GM12878 (cell line): ENCODE measurements at regions not wholly inside any gene's neighbourhood (a gene's known extent, or its start where the extent isn't known, plus 50 kb on each side); places are given as distances from the start of the nearest gene placed in this dataset.

Experiments
- ATAC-seq: fragments of 200-7000 bp; cut with Tn5 transposase; 3 replicates; pipeline ENCODE4 v1.9.1; 2020; ENCODE audit warnings: mild to moderate bottlenecking, moderate library complexity
- BruUV-seq: library from RNA; stranded (reverse); fragments of 400-500 nt; replicated peaks from 2 replicates; lab custom pipeline; 2021; lab: Mats Ljungman, UMichigan
- CTCF ChIA-PET: fragments of 300-600 bp; sonication (Branson Sonifier 250); formaldehyde crosslinking; extraction: SDS; loops from one replicate; lab custom pipeline; 2021; ENCODE audit warnings: inconsistent platforms; lab: Yijun Ruan, JAX
- POLR2A ChIA-PET: fragments of 350-600 bp; formaldehyde crosslinking; extraction: SDS; loops from one replicate; lab custom pipeline; 2021; ENCODE audit warnings: inconsistent platforms; lab: Charles Lee
- RAD21 ChIA-PET: fragments of 300-600 bp; sonication (Branson Sonifier 250); formaldehyde crosslinking; loops from one replicate; lab custom pipeline; 2023; ENCODE audit warnings: antibody characterized with exemption; ENCODE audit not compliant: unreplicated experiment; lab: Charles Lee
- SMC1A ChIA-PET: fragments of 300-600 bp; sonication (Branson Sonifier 250); formaldehyde crosslinking; loops from one replicate; lab custom pipeline; 2023; ENCODE audit not compliant: unreplicated experiment, uncharacterized antibody; lab: Charles Lee
- DNase-seq: peaks from one replicate; pipeline ENCODE4 v3.0.0-alpha.2; 2011; ENCODE audit warnings: low read depth, low spot score
- FAIRE-seq: peaks from 3 replicates; lab custom pipeline; 2011; peaks lifted over from hg19 to GRCh38; lab: Jason Lieb, UNC
- H2AFZ ChIP-seq: 2 replicates; pipeline ENCODE4 v1.6.0; 2011; ENCODE audit warnings: low read depth, low read length, control low read depth; ENCODE audit not compliant: control insufficient read depth
- H3K27ac ChIP-seq: 2 replicates; pipeline ENCODE4 v1.5.1; 2011; ENCODE audit warnings: control low read depth; ENCODE audit not compliant: control insufficient read depth, insufficient read depth
- H3K27me3 ChIP-seq, 2 experiments: replicated peaks in 1 of 2; 2 replicates each; pipeline versions ENCODE4 v1.6.0 to v1.6.1; 2011; ENCODE audit warnings: low read length in 1 of 2; ENCODE audit not compliant: control insufficient read depth in 2 of 2, insufficient read depth in 2 of 2
- H3K36me3 ChIP-seq, 2 experiments: 2 replicates each; pipeline ENCODE4 v1.5.1; 2011; ENCODE audit warnings: low read length in 1 of 2; ENCODE audit not compliant: control insufficient read depth in 2 of 2, insufficient read depth in 2 of 2
- H3K4me1 ChIP-seq: 2 replicates; pipeline ENCODE4 v1.6.1; 2011; ENCODE audit warnings: mild to moderate bottlenecking, low read length, moderate library complexity, mixed read lengths; ENCODE audit not compliant: control insufficient read depth, insufficient read depth
- H3K4me2 ChIP-seq: 2 replicates; pipeline ENCODE4 v1.6.0; 2011; ENCODE audit warnings: control low read depth; ENCODE audit not compliant: control insufficient read depth, insufficient read depth
- H3K4me3 ChIP-seq: fragments of 200-600 bp; sonication (generic); 2 replicates; pipeline ENCODE4 v1.5.1; 2016
- H3K79me2 ChIP-seq: 2 replicates; pipeline ENCODE4 v1.6.0; 2011; ENCODE audit warnings: low read length; ENCODE audit not compliant: control insufficient read depth, insufficient read depth
- H3K9ac ChIP-seq: 2 replicates; pipeline ENCODE4 v1.8.0; 2011; ENCODE audit warnings: low read length, control low read depth, mixed read lengths; ENCODE audit not compliant: control insufficient read depth, insufficient read depth
- H3K9me3 ChIP-seq: replicated peaks from 3 replicates; pipeline ENCODE4 v1.5.1; 2011; ENCODE audit warnings: mild to moderate bottlenecking, low read length; ENCODE audit not compliant: control insufficient read depth, insufficient read depth
- H4K20me1 ChIP-seq: 2 replicates; pipeline ENCODE4 v1.6.0; 2011; ENCODE audit not compliant: control insufficient read depth, insufficient read depth
- ATF2 ChIP-seq: IDR thresholded peaks from 2 replicates; pipeline ENCODE4 v1.6.1; 2012; ENCODE audit warnings: low read length, inconsistent platforms
- CHD4 ChIP-seq: fragments of 200-600 bp; sonication (generic); IDR thresholded peaks from 2 replicates; pipeline ENCODE4 v1.6.1; 2016; ENCODE audit warnings: mild to moderate bottlenecking
- CREB1 ChIP-seq: IDR thresholded peaks from 2 replicates; pipeline ENCODE4 v1.6.1; 2012; ENCODE audit warnings: low read depth, mild to moderate bottlenecking, inconsistent platforms
- PAX5 ChIP-seq: IDR thresholded peaks from 2 replicates; pipeline ENCODE4 v1.6.1; 2011; ENCODE audit warnings: low read depth, low read length, borderline replicate concordance
- RAD21 ChIP-seq: IDR thresholded peaks from 2 replicates; pipeline ENCODE4 v1.6.1; 2011; ENCODE audit warnings: mild to moderate bottlenecking, low read depth, low read length, moderate library complexity; ENCODE audit not compliant: insufficient read depth
- SMAD5 ChIP-seq: IDR thresholded peaks from 2 replicates; pipeline ENCODE4 v1.6.1; 2016; ENCODE audit warnings: antibody characterized with exemption, low read depth
- SMARCA5 ChIP-seq: fragments of 450-650 bp; IDR thresholded peaks from 2 replicates; pipeline ENCODE4 v1.6.1; 2017; ENCODE audit warnings: mild to moderate bottlenecking
- SPI1 ChIP-seq: IDR thresholded peaks from 2 replicates; pipeline ENCODE4 v1.6.1; 2011; ENCODE audit warnings: low read depth, mild to moderate bottlenecking, low read length, moderate library complexity, borderline replicate concordance; ENCODE audit not compliant: insufficient read depth
- SUZ12 ChIP-seq: fragments of 200-600 bp; sonication (generic); IDR thresholded peaks from one replicate; pipeline ENCODE4 v1.6.1; 2018; ENCODE audit warnings: antibody characterized with exemption, mild to moderate bottlenecking; ENCODE audit not compliant: unreplicated experiment
- ZSCAN29 ChIP-seq: fragments of 450-650 bp; IDR thresholded peaks from 2 replicates; pipeline ENCODE4 v1.6.1; 2017; ENCODE audit warnings: mild to moderate bottlenecking, moderate library complexity
- WGBS: methylation state at CpG from one replicate; pipeline ENCODE4 v1.1.6; 2016; ENCODE audit warnings: low lambda C conversion rate; ENCODE audit not compliant: insufficient replicate concordance, insufficient coverage; ENCODE audit errors: missing lambda C conversion rate; 5-methylcytosine and 5-hydroxymethylcytosine counted together
- in situ Hi-C: fragments of 300-500 bp; cut with MboI; formaldehyde crosslinking; loops from 9 replicates; pipeline ENCODE4 v1.14.3; 2018; ENCODE audit warnings: mixed read lengths
- intact Hi-C: fragments of 100-400 bp; cut with micrococcal nuclease; formaldehyde crosslinking; loops from one replicate; pipeline ENCODE4 v1.14.2; 2022; ENCODE audit not compliant: unreplicated experiment
- TF ChIP-seq, protein P1 (sequence below): fragments of 450-650 bp; IDR thresholded peaks from 2 replicates; pipeline ENCODE4 v1.6.1; 2017; ENCODE audit warnings: mild to moderate bottlenecking, moderate library complexity
- TF ChIP-seq, protein P2 (sequence below): fragments of 450-650 bp; formaldehyde crosslinking; IDR thresholded peaks from 2 replicates; pipeline ENCODE4 v1.4.0; 2022; ENCODE audit warnings: mild to moderate bottlenecking, moderate library complexity

GRCh38 chr22:26097411-26097810 is 71.9 kb upstream of the SEZ6L start:
- RAD21 ChIA-PET, result no interaction called here
- 28% methylated on average over 1 of the region's 1 CpG for WGBS
- FAIRE-seq (no peak), DNase-seq (no peak), ATAC-seq (no peak)
- intact Hi-C loops, result no loop called here
- TF ChIP-seq SUZ12 (no peak), ATF2 (no peak), SMARCA5 (no peak), PAX5 (no peak), RAD21 (no peak), CREB1 (no peak), ZSCAN29 (no peak), SMAD5 (no peak), CHD4 (no peak), SPI1 (no peak)
- TF ChIP-seq, protein P1, sequence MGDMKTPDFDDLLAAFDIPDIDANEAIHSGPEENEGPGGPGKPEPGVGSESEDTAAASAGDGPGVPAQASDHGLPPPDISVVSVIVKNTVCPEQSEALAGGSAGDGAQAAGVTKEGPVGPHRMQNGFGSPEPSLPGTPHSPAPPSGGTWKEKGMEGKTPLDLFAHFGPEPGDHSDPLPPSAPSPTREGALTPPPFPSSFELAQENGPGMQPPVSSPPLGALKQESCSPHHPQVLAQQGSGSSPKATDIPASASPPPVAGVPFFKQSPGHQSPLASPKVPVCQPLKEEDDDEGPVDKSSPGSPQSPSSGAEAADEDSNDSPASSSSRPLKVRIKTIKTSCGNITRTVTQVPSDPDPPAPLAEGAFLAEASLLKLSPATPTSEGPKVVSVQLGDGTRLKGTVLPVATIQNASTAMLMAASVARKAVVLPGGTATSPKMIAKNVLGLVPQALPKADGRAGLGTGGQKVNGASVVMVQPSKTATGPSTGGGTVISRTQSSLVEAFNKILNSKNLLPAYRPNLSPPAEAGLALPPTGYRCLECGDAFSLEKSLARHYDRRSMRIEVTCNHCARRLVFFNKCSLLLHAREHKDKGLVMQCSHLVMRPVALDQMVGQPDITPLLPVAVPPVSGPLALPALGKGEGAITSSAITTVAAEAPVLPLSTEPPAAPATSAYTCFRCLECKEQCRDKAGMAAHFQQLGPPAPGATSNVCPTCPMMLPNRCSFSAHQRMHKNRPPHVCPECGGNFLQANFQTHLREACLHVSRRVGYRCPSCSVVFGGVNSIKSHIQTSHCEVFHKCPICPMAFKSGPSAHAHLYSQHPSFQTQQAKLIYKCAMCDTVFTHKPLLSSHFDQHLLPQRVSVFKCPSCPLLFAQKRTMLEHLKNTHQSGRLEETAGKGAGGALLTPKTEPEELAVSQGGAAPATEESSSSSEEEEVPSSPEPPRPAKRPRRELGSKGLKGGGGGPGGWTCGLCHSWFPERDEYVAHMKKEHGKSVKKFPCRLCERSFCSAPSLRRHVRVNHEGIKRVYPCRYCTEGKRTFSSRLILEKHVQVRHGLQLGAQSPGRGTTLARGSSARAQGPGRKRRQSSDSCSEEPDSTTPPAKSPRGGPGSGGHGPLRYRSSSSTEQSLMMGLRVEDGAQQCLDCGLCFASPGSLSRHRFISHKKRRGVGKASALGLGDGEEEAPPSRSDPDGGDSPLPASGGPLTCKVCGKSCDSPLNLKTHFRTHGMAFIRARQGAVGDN, result no peak
- TF ChIP-seq, protein P2, sequence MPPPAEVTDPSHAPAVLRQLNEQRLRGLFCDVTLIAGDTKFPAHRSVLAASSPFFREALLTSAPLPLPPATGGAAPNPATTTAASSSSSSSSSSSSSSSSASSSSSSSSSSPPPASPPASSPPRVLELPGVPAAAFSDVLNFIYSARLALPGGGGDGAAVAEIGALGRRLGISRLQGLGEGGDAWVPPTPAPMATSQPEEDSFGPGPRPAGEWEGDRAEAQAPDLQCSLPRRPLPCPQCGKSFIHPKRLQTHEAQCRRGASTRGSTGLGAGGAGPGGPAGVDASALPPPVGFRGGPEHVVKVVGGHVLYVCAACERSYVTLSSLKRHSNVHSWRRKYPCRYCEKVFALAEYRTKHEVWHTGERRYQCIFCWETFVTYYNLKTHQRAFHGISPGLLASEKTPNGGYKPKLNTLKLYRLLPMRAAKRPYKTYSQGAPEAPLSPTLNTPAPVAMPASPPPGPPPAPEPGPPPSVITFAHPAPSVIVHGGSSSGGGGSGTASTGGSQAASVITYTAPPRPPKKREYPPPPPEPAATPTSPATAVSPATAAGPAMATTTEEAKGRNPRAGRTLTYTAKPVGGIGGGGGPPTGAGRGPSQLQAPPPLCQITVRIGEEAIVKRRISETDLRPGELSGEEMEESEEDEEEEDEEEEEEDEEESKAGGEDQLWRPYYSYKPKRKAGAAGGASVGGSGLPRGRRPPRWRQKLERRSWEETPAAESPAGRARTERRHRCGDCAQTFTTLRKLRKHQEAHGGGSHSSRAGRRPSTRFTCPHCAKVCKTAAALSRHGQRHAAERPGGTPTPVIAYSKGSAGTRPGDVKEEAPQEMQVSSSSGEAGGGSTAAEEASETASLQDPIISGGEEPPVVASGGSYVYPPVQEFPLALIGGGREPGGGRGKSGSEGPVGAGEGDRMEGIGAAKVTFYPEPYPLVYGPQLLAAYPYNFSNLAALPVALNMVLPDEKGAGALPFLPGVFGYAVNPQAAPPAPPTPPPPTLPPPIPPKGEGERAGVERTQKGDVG (CRISPR knock-in tag), result no peak
- Histone ChIP-seq H3K79me2 (no peaks in the 10 kb centered on the region), H3K4me3 (no peak overlapping the region), H2AFZ (no peak overlapping the region), H4K20me1 (no peaks in the 10 kb centered on the region), H3K4me2 (no peak overlapping the region), H3K27ac (no peak overlapping the region), H3K27me3 (0 out of 4 replicates have a peak, but pooled peaks cover 0 to 2% of the 10 kb centered on the region in 2 experiments), H3K9ac (no peak overlapping the region), H3K36me3 (no peaks in the 10 kb centered on the region), H3K9me3 (no peaks in the 10 kb centered on the region), H3K4me1 (no peaks in the 10 kb centered on the region)
- no TSS peak for BruUV-seq
- POLR2A ChIA-PET, result no interaction called here
- CTCF ChIA-PET, result interaction anchor here (0.6 kb wide), 1 partner anchor 221 kb away, joined by 3 read pairs; no protein-coding TSS in a partner anchor
- SMC1A ChIA-PET, result interaction anchor here (0.5 kb wide), 1 partner anchor 12 kb away, joined by 3 read pairs; no protein-coding TSS in a partner anchor
- in situ Hi-C loops, result no loop called here
